ENCODE measurements at regions not wholly inside any gene's neighbourhood (a gene's known extent, or its start where the extent isn't known, plus 50 kb on each side); places are given as distances from the start of the nearest gene placed in this dataset.

DNA sequence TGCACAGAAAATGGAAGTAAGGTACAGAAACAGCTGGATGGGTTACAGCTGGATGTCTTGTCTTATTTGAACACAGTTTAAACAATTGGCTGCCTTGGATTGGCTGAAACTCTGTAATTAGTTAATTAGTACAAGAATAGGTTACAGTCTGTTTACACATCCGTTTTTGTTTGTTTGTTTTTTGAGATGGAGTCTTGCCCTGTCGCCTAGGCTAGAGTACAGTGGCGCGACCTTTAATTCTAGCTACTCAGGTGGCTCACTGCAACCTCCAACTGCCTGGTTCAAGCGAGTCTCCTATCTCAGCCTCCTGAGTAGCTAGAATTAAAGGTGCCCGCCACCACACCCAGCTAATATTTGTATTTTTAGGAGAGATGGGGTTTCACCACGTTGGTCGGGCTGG lies 368.7 kb upstream of the KLF4 start:
- intact Hi-C loops (cut with micrococcal nuclease; ENCODE audit: unreplicated experiment), result no loop called here
- no peaks in the 10 kb centered on the region for H3K36me3 Mint-ChIP-seq (ENCODE audit: insufficient read depth, unreplicated experiment)

GRCh38 chr9:107856633-107857032 lies 367.1 kb upstream of the KLF4 start:
- intact Hi-C loops (cut with micrococcal nuclease; ENCODE audit: unreplicated experiment), result no loop called here
- no peak for DNase-seq
- no peak for TF ChIP-seq CTCF (IDR thresholded peaks at IDR 0.05; ENCODE audit: insufficient read depth in 1 of 2, low read depth in 1 of 2, low read length in 1 of 2, severe bottlenecking in 1 of 2, unreplicated experiment in 1 of 2)
- POLR2A ChIA-PET, result no interaction called here
- H3K4me3 Mint-ChIP-seq (ENCODE audit: unreplicated experiment), result no peak overlapping the region
- no peaks in the 10 kb centered on the region for H3K4me1 Mint-ChIP-seq (ENCODE audit: low read depth, unreplicated experiment)
- no peaks in the 10 kb centered on the region for H3K36me3 Mint-ChIP-seq (ENCODE audit: insufficient read depth, unreplicated experiment)
- no TSS peak for BruUV-seq (replicated peaks)
- H3K4me3 ChIP-seq (ENCODE audit: low read depth, low read length), result no peak overlapping the region
- CTCF ChIA-PET, result no interaction called here
- no peaks in the 10 kb centered on the region for H3K27me3 Mint-ChIP-seq (ENCODE audit: insufficient read depth, unreplicated experiment)
- H3K27ac Mint-ChIP-seq (ENCODE audit: unreplicated experiment), result no peak overlapping the region
- peaks cover 3% of the 10 kb centered on the region; the same call in 1 of the 2 replicates for H3K9me3 ChIP-seq
- H3K36me3 ChIP-seq (ENCODE audit: control insufficient read depth, insufficient read depth, low read length), result no peaks in the 10 kb centered on the region
- H3K4me1 ChIP-seq, result no peaks in the 10 kb centered on the region
- no peaks in the 10 kb centered on the region for H3K27me3 ChIP-seq (replicated peaks; ENCODE audit: control insufficient read depth, insufficient read depth, low read length)
- no peaks in the 10 kb centered on the region for H3K9me3 Mint-ChIP-seq (ENCODE audit: unreplicated experiment)

More for the DNA sequence above, 368.7 kb upstream of the KLF4 start:
- POLR2A ChIA-PET, result interaction anchor here (0.6 kb wide), 1 partner anchor 368 kb away, joined by 12 read pairs; no protein-coding TSS in a partner anchor
- Mint-ChIP-seq H3K4me3 (ENCODE audit: unreplicated experiment) (no peak overlapping the region), H3K27me3 (ENCODE audit: insufficient read depth, unreplicated experiment) (no peaks in the 10 kb centered on the region), H3K4me1 (ENCODE audit: low read depth, unreplicated experiment) (no peaks in the 10 kb centered on the region), H3K27ac (ENCODE audit: unreplicated experiment) (no peak overlapping the region), H3K9me3 (ENCODE audit: unreplicated experiment) (no peaks in the 10 kb centered on the region)
- no peak overlapping the region for H3K4me3 ChIP-seq (ENCODE audit: low read depth, low read length)
- no peaks in the 10 kb centered on the region for H3K36me3 ChIP-seq (ENCODE audit: control insufficient read depth, insufficient read depth, low read length)
- CTCF ChIA-PET, result no interaction called here
- H3K4me1 ChIP-seq, result no peaks in the 10 kb centered on the region
- no peak for DNase-seq
- no peak for TF ChIP-seq CTCF (IDR thresholded peaks at IDR 0.05; ENCODE audit: insufficient read depth in 1 of 2, low read depth in 1 of 2, low read length in 1 of 2, severe bottlenecking in 1 of 2, unreplicated experiment in 1 of 2)
- H3K9me3 ChIP-seq, result peaks cover 3% of the 10 kb centered on the region; the same call in 1 of the 2 replicates
- H3K27me3 ChIP-seq (replicated peaks; ENCODE audit: control insufficient read depth, insufficient read depth, low read length), result no peaks in the 10 kb centered on the region
- no TSS peak for BruUV-seq (replicated peaks)

GRCh38 chr9:107855164-107855563 lies 365.6 kb upstream of the KLF4 start:
- Histone ChIP-seq H3K27me3 (replicated peaks; ENCODE audit: control insufficient read depth, insufficient read depth, low read length) (no peaks in the 10 kb centered on the region), H3K4me3 (ENCODE audit: low read depth, low read length) (no peak overlapping the region), H3K9me3 (peaks cover 3% of the 10 kb centered on the region; the same call in 1 of the 2 replicates), H3K36me3 (ENCODE audit: control insufficient read depth, insufficient read depth, low read length) (no peaks in the 10 kb centered on the region), H3K4me1 (no peaks in the 10 kb centered on the region)
- ChIA-PET CTCF (no interaction called here), POLR2A (no interaction called here)
- Mint-ChIP-seq H3K4me3 (ENCODE audit: unreplicated experiment) (no peak overlapping the region), H3K36me3 (ENCODE audit: insufficient read depth, unreplicated experiment) (no peaks in the 10 kb centered on the region), H3K27ac (ENCODE audit: unreplicated experiment) (no peak overlapping the region), H3K4me1 (ENCODE audit: low read depth, unreplicated experiment) (no peaks in the 10 kb centered on the region), H3K27me3 (ENCODE audit: insufficient read depth, unreplicated experiment) (no peaks in the 10 kb centered on the region), H3K9me3 (ENCODE audit: unreplicated experiment) (no peaks in the 10 kb centered on the region)
- BruUV-seq (replicated peaks), result no TSS peak
- TF ChIP-seq CTCF (IDR thresholded peaks at IDR 0.05; ENCODE audit: insufficient read depth in 1 of 2, low read depth in 1 of 2, low read length in 1 of 2, severe bottlenecking in 1 of 2, unreplicated experiment in 1 of 2), result no peak
- intact Hi-C loops (cut with micrococcal nuclease; ENCODE audit: unreplicated experiment), result no loop called here
- no peak for DNase-seq

Measured in Caco-2 (cell line).